ENCODE measurements at regions not wholly inside any gene's neighbourhood (a gene's known extent, or its start where the extent isn't known, plus 50 kb on each side); places are given as distances from the start of the nearest gene placed in this dataset.

DNA sequence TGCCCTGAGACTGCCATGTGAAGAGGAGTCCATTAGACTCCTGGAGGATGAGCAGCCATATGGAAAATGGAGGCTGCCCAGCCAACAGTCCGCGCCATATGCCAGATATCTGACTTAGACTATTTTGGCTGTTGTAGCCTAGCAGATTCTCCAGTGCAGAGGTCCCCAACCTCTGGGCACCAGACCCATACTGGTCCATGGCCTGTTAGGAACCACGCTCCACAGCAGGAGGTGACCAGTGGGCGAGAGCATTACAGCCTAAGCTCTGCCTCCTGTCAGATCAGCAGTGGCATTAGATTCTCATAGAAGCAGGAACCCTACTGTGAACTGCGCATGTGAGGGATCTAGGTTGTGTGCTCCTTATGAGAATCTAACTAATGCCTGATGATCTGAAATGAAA, 851.9 kb downstream of the NR2F1-AS1 start:
- no peak overlapping the region for H3K4me2 ChIP-seq (ENCODE audit: low read length, poor library complexity, severe bottlenecking)
- no peak overlapping the region for H3K23ac ChIP-seq (ENCODE audit: low read length in 2 of 2)
- no peaks in the 10 kb centered on the region for H3K4me1 ChIP-seq (ENCODE audit: control insufficient read depth, insufficient read depth, low read depth, low read length)
- WGBS: 95% methylated on average over 4 of the region's 5 CpGs
- no peaks in the 10 kb centered on the region for H3K27me3 ChIP-seq (ENCODE audit: control insufficient read depth in 1 of 2, insufficient read depth in 1 of 2, low read length in 2 of 2)
- no peak overlapping the region for H3K14ac ChIP-seq (ENCODE audit: low read length in 2 of 2)
- no peaks in the 10 kb centered on the region for H3K79me1 ChIP-seq (replicated peaks; ENCODE audit: low read length, poor library complexity, severe bottlenecking)
- no peak overlapping the region for H2AFZ ChIP-seq (ENCODE audit: low read depth, low read length)
- H3K18ac ChIP-seq (ENCODE audit: low read depth in 1 of 2, low read length in 2 of 2): no peak overlapping the region
- H3K9me3 ChIP-seq (ENCODE audit: control insufficient read depth, low read length): peaks cover under 1% of the 10 kb centered on the region
- H2BK120ac ChIP-seq (ENCODE audit: low read depth, low read length): no peak overlapping the region
- H4K8ac ChIP-seq (ENCODE audit: low read length): no peak overlapping the region
- no peak for DNase-seq
- no peaks in the 10 kb centered on the region for H3K36me3 ChIP-seq (ENCODE audit: control insufficient read depth in 1 of 2, insufficient read depth in 2 of 2, low read depth in 1 of 2, low read length in 2 of 2)
- no peak overlapping the region for H2AK5ac ChIP-seq (ENCODE audit: low read length, severe bottlenecking)
- no peak overlapping the region for H3K9ac ChIP-seq (ENCODE audit: low read length)
- no peak overlapping the region for H2BK15ac ChIP-seq (ENCODE audit: low read depth, poor library complexity, severe bottlenecking)
- H3K4me3 ChIP-seq (ENCODE audit: insufficient read depth in 1 of 2, low read depth in 1 of 2, low read length in 2 of 2): no peak overlapping the region
- no peak overlapping the region for H2BK5ac ChIP-seq (ENCODE audit: low read depth, low read length, poor library complexity, severe bottlenecking)
- no peak overlapping the region for H4K91ac ChIP-seq (ENCODE audit: low read length)
- no peak overlapping the region for H3K4ac ChIP-seq (ENCODE audit: low read depth in 1 of 2, low read length in 2 of 2)
- H3K27ac ChIP-seq (ENCODE audit: low read length, poor library complexity, severe bottlenecking): no peak overlapping the region
- H2BK12ac ChIP-seq (ENCODE audit: low read length in 2 of 2): no peak overlapping the region

DNA sequence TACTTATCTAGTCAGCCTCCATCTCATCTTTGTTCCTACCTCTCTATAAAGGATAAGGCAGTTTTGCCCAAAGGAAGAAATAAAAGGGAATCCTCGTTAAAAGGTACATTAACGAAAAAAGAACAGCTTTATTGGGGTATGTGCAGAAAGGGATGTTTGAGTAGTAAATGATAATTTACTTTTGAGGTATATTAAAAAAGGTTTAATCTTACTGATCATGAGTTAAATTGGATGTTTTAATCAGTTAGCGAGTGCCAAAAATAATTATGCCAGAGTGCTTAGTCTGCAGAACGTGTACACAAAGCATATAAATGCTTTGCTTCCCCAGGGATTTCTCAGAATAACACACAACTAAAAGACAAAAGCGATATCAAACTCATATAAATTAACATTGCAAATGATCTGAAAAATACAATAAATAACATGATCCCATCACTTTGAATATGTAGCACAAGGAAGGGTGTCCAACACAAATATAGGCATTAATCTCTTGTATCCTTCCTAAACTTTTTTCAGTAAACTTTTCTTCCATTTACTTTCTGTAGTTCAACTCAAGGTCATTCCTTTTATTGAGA, 865.0 kb downstream of the NR2F1-AS1 start:
- 97% methylated on average over 5 of the region's 5 CpGs for WGBS
- Histone ChIP-seq H2BK5ac (ENCODE audit: low read depth, low read length, poor library complexity, severe bottlenecking) (no peak overlapping the region), H3K14ac (ENCODE audit: low read length in 2 of 2) (no peak overlapping the region), H3K9me3 (ENCODE audit: control insufficient read depth, low read length) (no peaks in the 10 kb centered on the region), H3K23ac (ENCODE audit: low read length in 2 of 2) (no peak overlapping the region), H2AFZ (ENCODE audit: low read depth, low read length) (no peak overlapping the region), H4K8ac (ENCODE audit: low read length) (no peak overlapping the region), H3K4me2 (ENCODE audit: low read length, poor library complexity, severe bottlenecking) (no peak overlapping the region), H3K18ac (ENCODE audit: low read depth in 1 of 2, low read length in 2 of 2) (no peak overlapping the region), H4K91ac (ENCODE audit: low read length) (no peak overlapping the region), H3K36me3 (ENCODE audit: control insufficient read depth in 1 of 2, insufficient read depth in 2 of 2, low read depth in 1 of 2, low read length in 2 of 2) (no peaks in the 10 kb centered on the region), H3K4me1 (ENCODE audit: control insufficient read depth, insufficient read depth, low read depth, low read length) (no peaks in the 10 kb centered on the region), H2BK120ac (ENCODE audit: low read depth, low read length) (no peak overlapping the region), H3K9ac (ENCODE audit: low read length) (no peak overlapping the region), H2AK5ac (ENCODE audit: low read length, severe bottlenecking) (no peak overlapping the region), H3K27ac (ENCODE audit: low read length, poor library complexity, severe bottlenecking) (no peak overlapping the region), H3K79me1 (replicated peaks; ENCODE audit: low read length, poor library complexity, severe bottlenecking) (no peaks in the 10 kb centered on the region), H2BK12ac (ENCODE audit: low read length in 2 of 2) (no peak overlapping the region), H3K4me3 (ENCODE audit: insufficient read depth in 1 of 2, low read depth in 1 of 2, low read length in 2 of 2) (no peak overlapping the region), H2BK15ac (ENCODE audit: low read depth, poor library complexity, severe bottlenecking) (no peak overlapping the region), H3K27me3 (ENCODE audit: control insufficient read depth in 1 of 2, insufficient read depth in 1 of 2, low read length in 2 of 2) (no peaks in the 10 kb centered on the region), H3K4ac (ENCODE audit: low read depth in 1 of 2, low read length in 2 of 2) (no peak overlapping the region)
- DNase-seq: no peak

DNA sequence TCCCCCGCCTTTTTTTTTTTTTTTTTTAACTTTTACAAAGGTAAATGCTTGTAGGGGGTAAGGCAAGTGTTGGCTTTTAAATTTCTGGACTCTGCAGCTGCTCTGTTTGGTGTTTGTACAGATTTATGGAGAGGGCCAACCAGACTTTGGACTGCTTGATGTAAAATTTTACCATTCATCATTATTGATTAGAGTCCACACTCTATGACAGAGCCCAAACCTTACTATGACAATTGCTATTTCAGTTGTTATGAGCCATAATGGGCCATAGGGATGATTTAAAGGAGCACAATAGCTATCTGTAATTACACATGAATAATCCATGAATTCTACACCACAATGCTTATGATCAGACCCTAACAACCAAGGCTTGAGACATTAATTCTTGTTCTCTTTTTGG, 867.2 kb downstream of the NR2F1-AS1 start:
- Histone ChIP-seq H3K79me1 (replicated peaks; ENCODE audit: low read length, poor library complexity, severe bottlenecking) (no peaks in the 10 kb centered on the region), H3K14ac (ENCODE audit: low read length in 2 of 2) (no peak overlapping the region), H3K27me3 (ENCODE audit: control insufficient read depth in 1 of 2, insufficient read depth in 1 of 2, low read length in 2 of 2) (no peaks in the 10 kb centered on the region), H3K9ac (ENCODE audit: low read length) (no peak overlapping the region), H3K18ac (ENCODE audit: low read depth in 1 of 2, low read length in 2 of 2) (no peak overlapping the region), H3K27ac (ENCODE audit: low read length, poor library complexity, severe bottlenecking) (no peak overlapping the region), H2BK5ac (ENCODE audit: low read depth, low read length, poor library complexity, severe bottlenecking) (no peak overlapping the region), H4K8ac (ENCODE audit: low read length) (no peak overlapping the region), H2AFZ (ENCODE audit: low read depth, low read length) (no peak overlapping the region), H3K4me3 (ENCODE audit: insufficient read depth in 1 of 2, low read depth in 1 of 2, low read length in 2 of 2) (no peak overlapping the region), H4K91ac (ENCODE audit: low read length) (no peak overlapping the region), H3K4me1 (ENCODE audit: control insufficient read depth, insufficient read depth, low read depth, low read length) (no peaks in the 10 kb centered on the region), H3K9me3 (ENCODE audit: control insufficient read depth, low read length) (no peaks in the 10 kb centered on the region), H2BK12ac (ENCODE audit: low read length in 2 of 2) (no peak overlapping the region), H3K4ac (ENCODE audit: low read depth in 1 of 2, low read length in 2 of 2) (no peak overlapping the region), H3K4me2 (ENCODE audit: low read length, poor library complexity, severe bottlenecking) (no peak overlapping the region), H3K23ac (ENCODE audit: low read length in 2 of 2) (no peak overlapping the region), H3K36me3 (ENCODE audit: control insufficient read depth in 1 of 2, insufficient read depth in 2 of 2, low read depth in 1 of 2, low read length in 2 of 2) (no peaks in the 10 kb centered on the region), H2BK120ac (ENCODE audit: low read depth, low read length) (no peak overlapping the region), H2BK15ac (ENCODE audit: low read depth, poor library complexity, severe bottlenecking) (no peak overlapping the region), H2AK5ac (ENCODE audit: low read length, severe bottlenecking) (no peak overlapping the region)
- no peak for DNase-seq
- no CpG with 5 or more reads among the region's 1 CpG for WGBS

DNA sequence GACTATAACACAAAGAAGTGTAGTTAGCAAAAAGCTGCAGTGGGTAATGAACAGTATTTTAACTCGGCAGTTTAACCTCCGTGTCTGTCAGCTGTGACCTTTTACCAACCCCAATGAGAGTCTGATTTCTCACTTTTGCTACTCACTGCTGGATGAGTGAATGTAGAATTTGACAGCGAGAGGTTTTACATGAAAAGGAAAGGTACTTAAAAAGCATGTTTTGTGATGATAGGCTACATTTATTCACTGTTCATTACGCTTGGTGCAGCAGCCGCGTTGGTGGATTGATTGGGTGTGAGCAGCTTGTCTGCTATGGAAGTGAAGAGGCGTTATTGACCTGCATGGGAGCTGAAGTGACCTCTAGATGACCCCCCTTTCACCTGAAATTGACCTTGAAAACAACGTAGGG, 867.7 kb downstream of the NR2F1-AS1 start:
- 86% methylated on average over 7 of the region's 8 CpGs for WGBS
- Histone ChIP-seq H3K9ac (ENCODE audit: low read length) (no peak overlapping the region), H3K4me1 (ENCODE audit: control insufficient read depth, insufficient read depth, low read depth, low read length) (no peaks in the 10 kb centered on the region), H3K9me3 (ENCODE audit: control insufficient read depth, low read length) (no peaks in the 10 kb centered on the region), H3K79me1 (replicated peaks; ENCODE audit: low read length, poor library complexity, severe bottlenecking) (no peaks in the 10 kb centered on the region), H3K4me3 (ENCODE audit: insufficient read depth in 1 of 2, low read depth in 1 of 2, low read length in 2 of 2) (no peak overlapping the region), H3K27me3 (ENCODE audit: control insufficient read depth in 1 of 2, insufficient read depth in 1 of 2, low read length in 2 of 2) (no peaks in the 10 kb centered on the region), H2BK12ac (ENCODE audit: low read length in 2 of 2) (no peak overlapping the region), H3K27ac (ENCODE audit: low read length, poor library complexity, severe bottlenecking) (no peak overlapping the region), H3K14ac (ENCODE audit: low read length in 2 of 2) (no peak overlapping the region), H2AK5ac (ENCODE audit: low read length, severe bottlenecking) (no peak overlapping the region), H3K36me3 (ENCODE audit: control insufficient read depth in 1 of 2, insufficient read depth in 2 of 2, low read depth in 1 of 2, low read length in 2 of 2) (no peaks in the 10 kb centered on the region), H2BK15ac (ENCODE audit: low read depth, poor library complexity, severe bottlenecking) (no peak overlapping the region), H4K91ac (ENCODE audit: low read length) (no peak overlapping the region), H3K18ac (ENCODE audit: low read depth in 1 of 2, low read length in 2 of 2) (no peak overlapping the region), H3K4ac (ENCODE audit: low read depth in 1 of 2, low read length in 2 of 2) (no peak overlapping the region), H2BK5ac (ENCODE audit: low read depth, low read length, poor library complexity, severe bottlenecking) (no peak overlapping the region), H4K8ac (ENCODE audit: low read length) (no peak overlapping the region), H3K23ac (ENCODE audit: low read length in 2 of 2) (no peak overlapping the region), H2AFZ (ENCODE audit: low read depth, low read length) (no peak overlapping the region), H3K4me2 (ENCODE audit: low read length, poor library complexity, severe bottlenecking) (no peak overlapping the region), H2BK120ac (ENCODE audit: low read depth, low read length) (no peak overlapping the region)
- no peak for DNase-seq
